ENCODE measurements at regions not wholly inside any gene's neighbourhood (a gene's known extent, or its start where the extent isn't known, plus 50 kb on each side); places are given as distances from the start of the nearest gene placed in this dataset.

DNA sequence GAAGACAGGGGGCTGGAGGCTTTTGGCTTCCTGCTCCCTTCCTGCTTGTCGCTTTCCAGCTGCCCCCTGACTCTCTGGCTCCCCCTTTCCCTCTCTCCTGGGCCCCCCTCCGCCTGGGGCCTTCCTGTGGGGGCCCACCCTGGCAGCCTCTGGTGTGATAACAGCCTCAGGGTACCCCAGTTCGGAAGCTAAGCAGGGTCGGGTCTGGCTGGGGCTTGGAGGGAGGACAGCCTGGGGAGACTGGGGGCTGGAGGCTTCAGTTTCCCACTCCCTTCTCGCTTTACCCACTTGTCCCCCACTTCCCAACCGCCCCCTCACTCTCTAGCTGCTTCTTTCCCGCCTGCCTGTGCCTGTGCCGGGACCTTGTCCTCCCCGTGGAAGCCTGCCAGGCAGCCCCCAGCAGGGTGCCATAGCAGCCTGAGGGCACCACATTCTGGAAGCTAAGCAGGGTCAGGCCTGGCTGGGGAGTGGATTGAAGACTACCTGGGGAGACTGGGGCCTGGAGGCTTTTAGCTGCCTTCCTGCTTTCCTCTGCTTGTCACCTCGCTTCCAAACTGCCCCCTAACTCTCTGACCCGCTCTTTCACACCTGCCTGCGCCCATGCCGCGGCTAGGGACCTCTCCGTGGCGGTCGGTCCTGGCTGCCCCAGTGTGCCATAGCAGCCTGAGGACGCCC lies 2275.5 kb downstream of the TP53TG3F start:
- TF ChIP-seq, protein P1, sequence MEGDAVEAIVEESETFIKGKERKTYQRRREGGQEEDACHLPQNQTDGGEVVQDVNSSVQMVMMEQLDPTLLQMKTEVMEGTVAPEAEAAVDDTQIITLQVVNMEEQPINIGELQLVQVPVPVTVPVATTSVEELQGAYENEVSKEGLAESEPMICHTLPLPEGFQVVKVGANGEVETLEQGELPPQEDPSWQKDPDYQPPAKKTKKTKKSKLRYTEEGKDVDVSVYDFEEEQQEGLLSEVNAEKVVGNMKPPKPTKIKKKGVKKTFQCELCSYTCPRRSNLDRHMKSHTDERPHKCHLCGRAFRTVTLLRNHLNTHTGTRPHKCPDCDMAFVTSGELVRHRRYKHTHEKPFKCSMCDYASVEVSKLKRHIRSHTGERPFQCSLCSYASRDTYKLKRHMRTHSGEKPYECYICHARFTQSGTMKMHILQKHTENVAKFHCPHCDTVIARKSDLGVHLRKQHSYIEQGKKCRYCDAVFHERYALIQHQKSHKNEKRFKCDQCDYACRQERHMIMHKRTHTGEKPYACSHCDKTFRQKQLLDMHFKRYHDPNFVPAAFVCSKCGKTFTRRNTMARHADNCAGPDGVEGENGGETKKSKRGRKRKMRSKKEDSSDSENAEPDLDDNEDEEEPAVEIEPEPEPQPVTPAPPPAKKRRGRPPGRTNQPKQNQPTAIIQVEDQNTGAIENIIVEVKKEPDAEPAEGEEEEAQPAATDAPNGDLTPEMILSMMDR (conservative IDR thresholded peaks at IDR 0.05), result no peak
- no peak for TF ChIP-seq ZFX (IDR thresholded peaks at IDR 0.05)

DNA sequence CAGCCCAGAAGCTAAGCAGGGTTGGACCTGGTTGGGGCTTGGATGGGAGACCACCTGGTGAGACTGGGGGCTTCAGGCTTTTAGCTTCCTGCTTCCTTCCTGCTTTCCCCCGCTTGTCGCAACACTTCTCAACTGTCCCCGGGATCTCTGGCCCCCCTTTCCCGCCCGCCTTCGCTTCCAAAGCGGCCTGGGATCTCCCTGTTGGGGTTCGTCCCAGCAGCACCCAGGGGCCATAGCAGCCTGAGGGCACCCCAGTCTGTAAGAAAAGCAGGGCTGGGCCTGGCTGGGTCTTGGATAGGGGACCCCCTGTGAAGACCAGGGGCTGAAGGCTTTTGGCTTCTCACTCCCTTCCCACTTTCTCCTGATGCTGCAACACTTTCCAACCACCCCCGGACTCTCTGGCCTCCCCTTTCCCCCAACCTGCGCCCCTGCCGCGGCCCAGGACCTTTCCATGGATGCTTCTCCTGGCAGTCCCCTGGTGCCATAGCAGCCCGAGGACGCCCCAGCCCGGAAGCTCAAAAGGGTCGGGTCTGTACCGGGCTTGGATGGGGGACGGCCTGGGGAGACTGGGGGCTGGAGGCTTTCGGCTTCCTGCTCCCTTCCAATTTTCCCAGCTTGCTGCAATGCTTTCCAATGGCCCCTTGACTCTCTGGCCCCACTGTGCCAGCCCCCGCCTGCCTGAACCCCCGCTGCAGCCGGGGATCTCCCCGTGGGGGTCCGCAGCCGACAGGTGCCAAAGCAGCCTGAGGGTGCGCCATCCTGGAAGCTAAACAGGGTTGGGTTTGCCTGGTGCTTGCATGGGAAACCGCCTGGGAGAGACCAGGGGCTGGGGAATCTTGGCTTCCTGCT lies 2276.2 kb downstream of the TP53TG3F start:
- no peak overlapping the region for H3K27ac ChIP-seq
- TF ChIP-seq, protein P1 (conservative IDR thresholded peaks at IDR 0.05), result no peak
- no peak for TF ChIP-seq ZFX (IDR thresholded peaks at IDR 0.05)

More for the DNA sequence above, 2275.5 kb downstream of the TP53TG3F start:
- H3K27ac ChIP-seq, result no peak overlapping the region

DNA sequence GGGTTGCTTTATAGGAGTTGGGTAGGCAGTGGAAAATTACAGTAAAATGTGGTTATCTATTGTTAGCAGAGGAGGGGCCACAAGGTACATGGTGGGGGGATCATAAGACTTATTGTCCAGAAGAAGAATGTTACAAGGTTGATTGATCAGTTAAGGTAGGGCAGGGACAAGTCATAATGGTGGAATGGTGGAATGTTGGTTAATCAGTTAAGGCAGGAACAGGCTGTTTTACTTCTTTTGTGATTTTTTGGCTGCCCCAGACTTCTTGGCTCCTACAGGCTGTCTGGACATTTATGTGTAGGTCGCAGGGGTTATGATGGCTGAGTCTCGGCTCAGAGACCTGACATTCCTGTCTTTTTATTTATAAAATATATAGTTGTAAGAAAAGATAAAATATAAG lies 2277.1 kb downstream of the TP53TG3F start:
- no peak overlapping the region for H3K27ac ChIP-seq
- TF ChIP-seq ZFX (IDR thresholded peaks at IDR 0.05), result no peak
- TF ChIP-seq, protein P1 (conservative IDR thresholded peaks at IDR 0.05), result no peak

DNA sequence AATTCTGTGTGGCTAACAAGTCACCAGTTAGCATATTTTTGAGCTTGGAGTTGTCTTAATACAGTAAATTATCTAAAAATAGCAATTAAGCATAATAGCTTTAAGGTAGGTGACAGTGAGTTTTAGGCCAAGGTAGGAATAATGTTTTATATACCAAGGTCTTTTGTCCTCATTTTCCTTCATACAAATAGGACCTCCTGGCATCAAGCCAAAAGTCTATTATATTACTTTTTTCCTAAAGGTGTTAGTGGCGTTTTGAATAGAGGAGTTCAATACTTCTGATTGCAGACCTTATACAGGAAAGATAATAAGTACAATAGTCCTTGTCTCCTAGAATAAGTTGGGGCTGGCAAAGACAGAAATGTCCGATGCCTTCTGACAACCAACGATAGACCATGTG lies 2277.7 kb downstream of the TP53TG3F start:
- TF ChIP-seq ZFX (IDR thresholded peaks at IDR 0.05), result no peak
- TF ChIP-seq, protein P1 (conservative IDR thresholded peaks at IDR 0.05), result no peak
- no peak overlapping the region for H3K27ac ChIP-seq

DNA sequence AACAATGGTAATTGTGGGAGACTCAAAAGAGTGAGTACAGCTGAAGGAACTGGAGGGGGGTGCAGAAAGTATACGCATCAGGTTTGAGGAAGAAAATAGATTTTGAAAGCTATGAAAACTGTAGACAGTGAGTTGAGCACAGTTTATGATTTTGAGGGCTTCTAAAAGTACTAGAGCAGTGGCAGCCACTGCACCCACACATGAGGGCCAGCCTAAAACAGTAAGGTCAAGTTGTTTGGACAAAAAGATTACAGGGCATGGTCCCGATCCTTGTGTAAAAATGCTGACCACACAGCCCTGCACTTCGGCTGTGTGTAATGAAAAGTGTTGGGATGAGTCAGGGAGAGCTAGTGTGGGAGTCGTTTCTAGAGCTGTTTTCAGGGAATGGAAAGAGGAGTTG lies 2282.1 kb downstream of the TP53TG3F start:
- TF ChIP-seq ZFX (IDR thresholded peaks at IDR 0.05), result no peak
- TF ChIP-seq, protein P1 (conservative IDR thresholded peaks at IDR 0.05), result no peak
- H3K27ac ChIP-seq, result no peak overlapping the region

DNA sequence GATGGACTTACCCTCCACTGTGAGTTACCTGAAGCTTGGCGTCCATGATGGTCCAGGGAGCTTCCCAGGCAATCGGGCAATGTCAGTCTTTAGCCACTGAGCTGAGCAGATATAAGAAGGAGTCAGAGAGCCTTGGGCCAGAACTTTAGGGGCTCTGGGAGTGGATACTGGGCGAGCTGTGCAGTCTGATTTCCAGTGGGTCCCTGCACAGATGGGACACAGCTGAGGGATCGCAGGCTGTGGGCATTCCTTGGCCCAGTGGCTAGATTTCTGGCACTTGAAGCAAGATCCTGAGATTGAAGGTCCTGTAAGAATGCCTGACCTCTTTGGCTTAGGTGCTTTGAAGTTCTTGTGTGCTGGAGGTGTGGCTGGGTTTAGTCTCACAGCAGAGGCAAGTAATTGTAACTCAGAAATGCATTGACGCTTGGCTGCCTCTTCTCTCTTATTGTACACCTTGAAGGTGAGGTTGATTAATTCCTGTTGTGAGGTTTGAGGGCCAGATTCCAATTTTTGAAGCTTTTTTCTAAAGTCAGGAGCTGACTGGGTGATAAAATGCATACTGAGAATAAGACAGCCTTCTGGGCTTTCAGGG lies 2283.8 kb downstream of the TP53TG3F start:
- H3K27ac ChIP-seq, result no peak overlapping the region
- no peak for TF ChIP-seq ZFX (IDR thresholded peaks at IDR 0.05)
- TF ChIP-seq, protein P1 (conservative IDR thresholded peaks at IDR 0.05), result no peak

DNA sequence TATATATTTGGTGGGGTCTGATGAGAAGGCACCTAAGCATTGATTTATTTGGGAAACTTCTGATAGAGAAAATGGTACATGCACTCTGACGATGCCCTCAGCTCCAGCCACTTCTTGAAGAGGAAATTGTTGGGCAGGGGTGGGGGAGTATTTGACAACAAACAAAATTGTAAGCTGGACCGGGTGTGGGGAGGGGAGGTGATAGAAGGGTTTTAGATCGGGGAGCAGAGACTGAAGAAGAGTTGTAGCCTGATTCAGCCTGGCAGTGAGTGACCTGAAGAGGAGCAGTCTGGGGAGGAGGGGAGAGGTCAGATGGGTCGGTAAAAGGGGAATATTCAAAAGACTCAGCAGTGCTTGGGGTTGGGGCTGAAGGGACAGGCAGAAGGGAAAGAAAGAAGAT lies 2284.7 kb downstream of the TP53TG3F start:
- H3K27ac ChIP-seq, result no peak overlapping the region
- TF ChIP-seq, protein P1 (conservative IDR thresholded peaks at IDR 0.05), result no peak
- no peak for TF ChIP-seq ZFX (IDR thresholded peaks at IDR 0.05)

Measured in C4-2B (cell line).